ENCODE measurements at regions not wholly inside any gene's neighbourhood (a gene's known extent, or its start where the extent isn't known, plus 50 kb on each side); places are given as distances from the start of the nearest gene placed in this dataset.

GRCh38 chr3:94564247-94564646 is 501.4 kb downstream of the NSUN3 start:
- ChIA-PET CTCF (no interaction called here), POLR2A (no interaction called here)
- TF ChIP-seq FOXA1 (IDR thresholded peaks at IDR 0.05) (no peak), LEF1 (IDR thresholded peaks at IDR 0.05; ENCODE audit: borderline replicate concordance) (no peak), TARDBP (IDR thresholded peaks at IDR 0.05) (no peak), SP1 (IDR thresholded peaks at IDR 0.05) (no peak), NFRKB (IDR thresholded peaks at IDR 0.05) (no peak), CTBP1 (IDR thresholded peaks at IDR 0.05; ENCODE audit: borderline replicate concordance) (no peak), FOXM1 (IDR thresholded peaks at IDR 0.05; ENCODE audit: borderline replicate concordance) (no peak), SUZ12 (IDR thresholded peaks at IDR 0.05) (no peak), L3MBTL2 (conservative IDR thresholded peaks at IDR 0.05) (no peak), ELF4 (IDR thresholded peaks at IDR 0.05) (no peak), ZNF384 (IDR thresholded peaks at IDR 0.05) (no peak), ARNT (IDR thresholded peaks at IDR 0.05) (no peak), BHLHE40 (IDR thresholded peaks at IDR 0.05; ENCODE audit: borderline replicate concordance) (no peak), FOXK2 (IDR thresholded peaks at IDR 0.05) (no peak), HDGF (IDR thresholded peaks at IDR 0.05; ENCODE audit: borderline replicate concordance) (no peak)
- TF ChIP-seq, protein P1, sequence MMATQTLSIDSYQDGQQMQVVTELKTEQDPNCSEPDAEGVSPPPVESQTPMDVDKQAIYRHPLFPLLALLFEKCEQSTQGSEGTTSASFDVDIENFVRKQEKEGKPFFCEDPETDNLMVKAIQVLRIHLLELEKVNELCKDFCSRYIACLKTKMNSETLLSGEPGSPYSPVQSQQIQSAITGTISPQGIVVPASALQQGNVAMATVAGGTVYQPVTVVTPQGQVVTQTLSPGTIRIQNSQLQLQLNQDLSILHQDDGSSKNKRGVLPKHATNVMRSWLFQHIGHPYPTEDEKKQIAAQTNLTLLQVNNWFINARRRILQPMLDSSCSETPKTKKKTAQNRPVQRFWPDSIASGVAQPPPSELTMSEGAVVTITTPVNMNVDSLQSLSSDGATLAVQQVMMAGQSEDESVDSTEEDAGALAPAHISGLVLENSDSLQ (IDR thresholded peaks at IDR 0.05) = no peak

GRCh38 chr3:94568041-94568440 is 505.2 kb downstream of the NSUN3 start:
- POLR2A ChIA-PET = no interaction called here
- CTCF ChIA-PET = no interaction called here
- TF ChIP-seq L3MBTL2 (conservative IDR thresholded peaks at IDR 0.05) = no peak
- TF ChIP-seq ARNT (IDR thresholded peaks at IDR 0.05) = no peak
- no peak for TF ChIP-seq FOXK2 (IDR thresholded peaks at IDR 0.05)
- no peak for TF ChIP-seq NFRKB (IDR thresholded peaks at IDR 0.05)
- TF ChIP-seq BHLHE40 (IDR thresholded peaks at IDR 0.05; ENCODE audit: borderline replicate concordance) = no peak
- TF ChIP-seq, protein P1 (IDR thresholded peaks at IDR 0.05) = no peak
- TF ChIP-seq ELF4 (IDR thresholded peaks at IDR 0.05) = no peak
- no peak for TF ChIP-seq HDGF (IDR thresholded peaks at IDR 0.05; ENCODE audit: borderline replicate concordance)
- no peak for TF ChIP-seq TARDBP (IDR thresholded peaks at IDR 0.05)
- no peak for TF ChIP-seq FOXA1 (IDR thresholded peaks at IDR 0.05)
- no peak for TF ChIP-seq SP1 (IDR thresholded peaks at IDR 0.05)
- no peak for TF ChIP-seq FOXM1 (IDR thresholded peaks at IDR 0.05; ENCODE audit: borderline replicate concordance)
- TF ChIP-seq SUZ12 (IDR thresholded peaks at IDR 0.05) = no peak
- TF ChIP-seq CTBP1 (IDR thresholded peaks at IDR 0.05; ENCODE audit: borderline replicate concordance) = no peak
- TF ChIP-seq LEF1 (IDR thresholded peaks at IDR 0.05; ENCODE audit: borderline replicate concordance) = no peak
- no peak for TF ChIP-seq ZNF384 (IDR thresholded peaks at IDR 0.05)
- no peak for DNase-seq (ENCODE audit: extremely low spot score)

More at GRCh38 chr3:94564247-94564646, 501.4 kb downstream of the NSUN3 start:
- no peak for DNase-seq (ENCODE audit: extremely low spot score)

- DNase-seq (ENCODE audit: extremely low spot score) = no peak
- POLR2A ChIA-PET = no interaction called here
- TF ChIP-seq, protein P1 (IDR thresholded peaks at IDR 0.05) = no peak
- TF ChIP-seq ARNT (IDR thresholded peaks at IDR 0.05) (no peak), SP1 (IDR thresholded peaks at IDR 0.05) (no peak), ZNF384 (IDR thresholded peaks at IDR 0.05) (no peak), ELF4 (IDR thresholded peaks at IDR 0.05) (no peak), NFRKB (IDR thresholded peaks at IDR 0.05) (no peak), BHLHE40 (IDR thresholded peaks at IDR 0.05; ENCODE audit: borderline replicate concordance) (no peak), TARDBP (IDR thresholded peaks at IDR 0.05) (no peak)
- CTCF ChIA-PET = no interaction called here
Measured at GRCh38 chr3:94573337-94573736, 510.5 kb downstream of the NSUN3 start.

DNA sequence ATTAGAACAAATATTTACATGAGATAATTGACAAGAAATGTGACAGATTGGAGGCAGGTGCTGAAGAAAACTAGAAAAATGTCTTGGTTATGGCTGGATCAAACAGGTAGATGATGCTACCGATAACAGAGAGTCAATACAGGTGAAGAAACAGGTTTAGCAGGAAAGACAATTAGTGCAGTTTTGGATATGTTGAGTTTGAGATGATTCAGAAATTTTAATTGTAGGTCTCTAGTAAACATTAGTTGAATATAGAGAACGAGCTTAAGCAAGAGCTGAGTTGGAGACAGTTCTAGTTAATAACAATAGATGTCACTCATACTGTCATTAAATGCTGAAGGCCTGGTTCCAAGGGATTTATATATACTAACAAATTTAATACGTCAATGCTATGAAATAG is 524.4 kb downstream of the NSUN3 start:
- no peak for DNase-seq (ENCODE audit: extremely low spot score)
- TF ChIP-seq NFRKB (IDR thresholded peaks at IDR 0.05) (no peak), BHLHE40 (IDR thresholded peaks at IDR 0.05; ENCODE audit: borderline replicate concordance) (no peak), LEF1 (IDR thresholded peaks at IDR 0.05; ENCODE audit: borderline replicate concordance) (no peak), HDGF (IDR thresholded peaks at IDR 0.05; ENCODE audit: borderline replicate concordance) (no peak), ARNT (IDR thresholded peaks at IDR 0.05) (no peak), CTBP1 (IDR thresholded peaks at IDR 0.05; ENCODE audit: borderline replicate concordance) (no peak), SUZ12 (IDR thresholded peaks at IDR 0.05) (no peak), L3MBTL2 (conservative IDR thresholded peaks at IDR 0.05) (no peak), ELF4 (IDR thresholded peaks at IDR 0.05) (no peak), FOXM1 (IDR thresholded peaks at IDR 0.05; ENCODE audit: borderline replicate concordance) (no peak), SP1 (IDR thresholded peaks at IDR 0.05) (no peak), ZNF384 (IDR thresholded peaks at IDR 0.05) (no peak), TARDBP (IDR thresholded peaks at IDR 0.05) (no peak), FOXK2 (IDR thresholded peaks at IDR 0.05) (no peak), FOXA1 (IDR thresholded peaks at IDR 0.05) (no peak)
- TF ChIP-seq, protein P1 (IDR thresholded peaks at IDR 0.05) = no peak
- POLR2A ChIA-PET = no interaction called here
- CTCF ChIA-PET = no interaction called here

DNA sequence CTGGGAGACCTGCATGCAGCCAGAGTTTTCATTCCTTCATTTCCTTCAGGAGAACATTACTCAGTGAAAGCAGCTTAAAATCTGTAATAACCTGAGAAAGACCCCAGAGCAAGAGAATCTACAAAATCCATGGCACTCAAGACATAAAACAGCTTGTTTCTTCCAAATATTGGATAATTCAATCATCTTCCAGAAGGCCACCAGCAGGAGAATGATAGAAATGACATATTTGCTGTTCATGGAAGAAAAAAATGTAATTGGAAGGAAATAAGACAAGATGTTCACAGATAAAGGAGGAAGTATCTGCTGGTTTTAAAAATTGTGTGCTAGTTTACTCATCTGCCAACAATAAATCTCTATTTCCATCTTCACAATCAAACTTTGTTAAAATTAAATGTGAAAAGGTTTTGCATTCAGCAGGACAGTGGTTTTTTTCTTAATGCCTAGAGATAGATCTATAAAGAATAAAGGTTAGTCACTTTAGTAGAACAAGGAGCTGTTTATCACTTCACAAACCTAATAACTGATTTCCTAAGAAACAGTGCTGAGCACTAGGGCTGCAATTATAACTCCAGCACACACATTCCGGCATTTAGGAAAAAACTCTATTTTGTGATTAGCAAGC is 530.8 kb downstream of the NSUN3 start:
- no peak for DNase-seq (ENCODE audit: extremely low spot score)
- TF ChIP-seq BHLHE40 (IDR thresholded peaks at IDR 0.05; ENCODE audit: borderline replicate concordance) (no peak), LEF1 (IDR thresholded peaks at IDR 0.05; ENCODE audit: borderline replicate concordance) (no peak), TARDBP (IDR thresholded peaks at IDR 0.05) (no peak), ELF4 (IDR thresholded peaks at IDR 0.05) (no peak), SP1 (IDR thresholded peaks at IDR 0.05) (no peak), L3MBTL2 (conservative IDR thresholded peaks at IDR 0.05) (no peak), FOXK2 (IDR thresholded peaks at IDR 0.05) (no peak), HDGF (IDR thresholded peaks at IDR 0.05; ENCODE audit: borderline replicate concordance) (no peak), ARNT (IDR thresholded peaks at IDR 0.05) (no peak), FOXM1 (IDR thresholded peaks at IDR 0.05; ENCODE audit: borderline replicate concordance) (no peak), SUZ12 (IDR thresholded peaks at IDR 0.05) (no peak), CTBP1 (IDR thresholded peaks at IDR 0.05; ENCODE audit: borderline replicate concordance) (no peak), NFRKB (IDR thresholded peaks at IDR 0.05) (no peak), FOXA1 (IDR thresholded peaks at IDR 0.05) (no peak), ZNF384 (IDR thresholded peaks at IDR 0.05) (no peak)
- TF ChIP-seq, protein P1 (IDR thresholded peaks at IDR 0.05) = no peak
- ChIA-PET CTCF (interaction anchor here (0.7 kb wide), 1 partner anchor 290 kb away, joined by 3 read pairs; no protein-coding TSS in a partner anchor), POLR2A (no interaction called here)
